Stimulated activated CD8-positive, alpha-beta memory T cell treated with anti-CD3 and anti-CD28 coated beads, Interleukin-7, amount 100 ng/mL, for 4 hours (primary cell): ENCODE measurements at regions not wholly inside any gene's neighbourhood (a gene's known extent, or its start where the extent isn't known, plus 50 kb on each side); places are given as distances from the start of the nearest gene placed in this dataset.
"Not testable (repeated sequence)": the region's sequence is repeated elsewhere in the genome, so short reads cannot be mapped to it uniquely, and the experiment has no call there.

Source experiments
- DNase-seq, 2 donors: peaks; one replicate each; pipeline ENCODE4 v3.0.0-alpha.2; 2020; ENCODE audit warnings: low read depth in 2 of 2

- DNase-seq = not testable (repeated sequence)
Observed at GRCh38 chr13:52324831-52325230, 81.1 kb downstream of the THSD1 start.

DNA sequence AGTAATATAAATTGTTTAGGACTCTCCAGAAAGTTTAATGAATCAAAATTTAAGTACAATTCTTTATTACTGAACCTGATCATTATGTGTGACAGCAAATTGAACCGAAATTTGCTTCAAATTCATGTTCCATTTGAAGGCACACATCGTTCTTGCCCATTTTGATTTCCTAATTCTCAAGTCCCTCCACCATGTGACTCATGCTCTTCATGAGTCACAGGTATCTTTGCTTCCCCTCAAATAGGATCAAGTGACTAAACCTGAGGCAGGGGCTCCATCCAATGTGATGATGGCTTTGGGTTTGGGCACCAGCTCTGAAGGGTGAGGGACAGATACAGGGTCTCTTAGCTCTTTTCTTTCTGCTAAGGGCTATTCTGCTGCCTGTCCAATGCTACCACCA lies 86.1 kb downstream of the THSD1 start:
- no peak for DNase-seq

GRCh38 chr13:52309833-52310232 lies 96.1 kb downstream of the THSD1 start:
- not testable (repeated sequence) for DNase-seq

GRCh38 chr13:52306336-52306735 lies 99.6 kb downstream of the THSD1 start:
- not testable (repeated sequence) for DNase-seq

GRCh38 chr13:52303098-52303497 lies 102.9 kb downstream of the THSD1 start:
- DNase-seq = not testable (repeated sequence)

- not testable (repeated sequence) for DNase-seq
Observed at GRCh38 chr13:52302688-52303087, 103.3 kb downstream of the THSD1 start.

- DNase-seq = not testable (repeated sequence)
Observed at GRCh38 chr13:52301810-52302400, 104.1 kb downstream of the THSD1 start.

DNA sequence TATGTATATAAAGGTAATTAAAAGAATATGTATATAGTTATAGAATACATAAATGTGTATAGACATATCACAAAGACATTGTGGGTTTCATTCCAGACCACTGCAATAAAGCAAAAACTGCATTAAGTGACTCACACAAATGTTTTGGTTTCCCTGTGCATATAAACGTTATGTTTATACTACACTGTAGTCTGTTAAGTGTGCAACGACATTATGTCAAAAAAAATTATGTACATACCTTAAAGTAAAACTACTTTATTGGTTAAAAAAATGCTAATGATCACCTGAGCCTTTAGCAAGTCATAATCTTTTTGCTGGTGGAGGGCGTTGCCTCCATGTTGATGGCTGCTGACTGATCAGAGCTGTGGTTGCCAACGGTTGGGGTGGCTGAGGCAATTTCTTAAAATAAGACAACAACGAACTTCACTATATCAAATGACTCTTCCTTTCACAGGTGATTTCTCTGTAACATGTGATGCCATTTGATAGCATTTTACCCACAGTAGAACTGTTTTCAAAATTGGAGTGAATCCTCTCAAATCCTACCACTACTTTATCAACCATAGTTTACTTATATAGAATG lies 107.8 kb downstream of the THSD1 start:
- not testable (repeated sequence) for DNase-seq

GRCh38 chr13:52288891-52289290 lies 117.1 kb downstream of the THSD1 start:
- not testable (repeated sequence) for DNase-seq

GRCh38 chr13:52281387-52281786 lies 122.0 kb upstream of the NEK3 start:
- not testable (repeated sequence) for DNase-seq

- not testable (repeated sequence) for DNase-seq
Observed at GRCh38 chr13:52279408-52279807, 120.0 kb upstream of the NEK3 start.

DNA sequence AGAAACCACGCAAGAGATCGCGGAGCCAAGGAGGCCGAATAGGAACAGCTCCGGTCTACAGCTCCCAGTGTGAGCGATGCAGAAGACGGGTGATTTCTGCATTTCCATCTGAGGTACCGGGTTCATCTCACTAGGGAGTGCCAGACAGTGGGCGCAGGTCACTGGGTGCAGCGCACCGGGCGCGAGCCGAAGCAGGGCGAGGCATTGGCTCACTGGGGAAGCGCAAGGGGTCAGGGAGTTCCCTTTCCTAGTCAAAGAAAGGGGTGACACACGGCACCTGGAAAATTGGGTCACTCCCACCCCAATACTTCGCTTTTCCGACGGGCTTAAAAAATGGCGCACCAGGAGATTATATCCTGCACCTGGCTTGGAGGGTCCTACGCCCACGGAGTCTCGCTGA lies 94.9 kb upstream of the NEK3 start:
- not testable (repeated sequence) for DNase-seq

DNA sequence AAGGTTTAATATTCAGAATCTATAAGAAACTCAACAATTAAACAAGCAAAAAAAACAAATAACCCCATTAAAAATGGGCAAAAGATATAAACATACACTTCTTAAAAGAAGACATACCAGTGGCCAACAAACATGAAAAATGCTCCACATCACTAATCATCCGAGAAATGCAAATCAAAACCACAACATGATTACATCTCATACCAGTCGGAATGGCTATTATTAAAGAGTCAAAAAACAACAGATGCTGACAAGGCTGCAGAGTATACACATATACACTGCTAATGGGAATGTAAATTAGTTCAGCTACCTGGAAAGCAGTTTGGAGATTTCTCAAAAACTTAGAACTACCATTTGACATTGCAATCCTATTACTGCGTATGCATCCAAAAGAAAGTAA lies 81.4 kb upstream of the NEK3 start:
- not testable (repeated sequence) for DNase-seq

- peak; percentile 0 to 6 for DNase-seq
Observed at GRCh38 chr13:52235900-52236595, 76.7 kb upstream of the NEK3 start.

- DNase-seq = not testable (repeated sequence)
Observed at GRCh38 chr13:52234928-52235327, 75.5 kb upstream of the NEK3 start.

DNA sequence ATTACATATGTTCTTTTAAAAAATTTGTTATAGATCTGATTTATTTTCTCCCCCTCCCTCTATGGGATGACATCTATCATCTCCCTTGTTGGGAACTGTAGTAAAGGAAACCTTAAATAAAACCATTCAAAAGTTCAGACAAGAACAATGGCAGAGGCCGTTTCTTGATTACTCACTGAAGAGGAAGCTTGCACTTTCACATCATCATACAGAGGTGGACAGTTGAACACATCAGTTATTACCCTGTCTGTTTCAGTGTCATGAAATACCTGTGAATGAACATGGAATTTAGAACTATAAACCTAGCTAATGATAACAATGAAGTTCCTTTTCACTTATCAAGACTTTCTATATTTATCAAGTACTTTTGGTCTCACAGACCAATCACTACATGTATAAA lies 63.7 kb upstream of the NEK3 start:
- not testable (repeated sequence) for DNase-seq

GRCh38 chr13:52213920-52214319 lies 54.5 kb upstream of the NEK3 start:
- DNase-seq = not testable (repeated sequence)

GRCh38 chr13:52212886-52213285 lies 53.5 kb upstream of the NEK3 start:
- not testable (repeated sequence) for DNase-seq

DNA sequence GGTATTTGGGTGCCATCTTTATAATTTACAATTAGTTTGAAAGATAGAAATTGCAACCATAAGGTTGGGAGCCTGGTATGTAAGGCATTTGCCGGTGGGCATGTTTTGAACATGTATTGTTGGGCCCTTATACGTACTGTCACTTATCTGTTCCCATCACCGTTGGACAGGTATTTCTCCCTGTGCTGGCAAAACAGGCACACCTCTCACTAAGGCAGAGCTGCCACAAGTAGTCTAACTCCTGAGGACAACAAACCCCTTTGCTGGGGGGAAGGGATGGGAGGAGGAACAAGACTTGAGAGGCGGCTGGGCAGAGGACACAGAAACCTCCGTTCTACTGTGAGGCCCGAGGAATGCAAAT lies 52.0 kb upstream of the NEK3 start:
- DNase-seq = not testable (repeated sequence)

DNA sequence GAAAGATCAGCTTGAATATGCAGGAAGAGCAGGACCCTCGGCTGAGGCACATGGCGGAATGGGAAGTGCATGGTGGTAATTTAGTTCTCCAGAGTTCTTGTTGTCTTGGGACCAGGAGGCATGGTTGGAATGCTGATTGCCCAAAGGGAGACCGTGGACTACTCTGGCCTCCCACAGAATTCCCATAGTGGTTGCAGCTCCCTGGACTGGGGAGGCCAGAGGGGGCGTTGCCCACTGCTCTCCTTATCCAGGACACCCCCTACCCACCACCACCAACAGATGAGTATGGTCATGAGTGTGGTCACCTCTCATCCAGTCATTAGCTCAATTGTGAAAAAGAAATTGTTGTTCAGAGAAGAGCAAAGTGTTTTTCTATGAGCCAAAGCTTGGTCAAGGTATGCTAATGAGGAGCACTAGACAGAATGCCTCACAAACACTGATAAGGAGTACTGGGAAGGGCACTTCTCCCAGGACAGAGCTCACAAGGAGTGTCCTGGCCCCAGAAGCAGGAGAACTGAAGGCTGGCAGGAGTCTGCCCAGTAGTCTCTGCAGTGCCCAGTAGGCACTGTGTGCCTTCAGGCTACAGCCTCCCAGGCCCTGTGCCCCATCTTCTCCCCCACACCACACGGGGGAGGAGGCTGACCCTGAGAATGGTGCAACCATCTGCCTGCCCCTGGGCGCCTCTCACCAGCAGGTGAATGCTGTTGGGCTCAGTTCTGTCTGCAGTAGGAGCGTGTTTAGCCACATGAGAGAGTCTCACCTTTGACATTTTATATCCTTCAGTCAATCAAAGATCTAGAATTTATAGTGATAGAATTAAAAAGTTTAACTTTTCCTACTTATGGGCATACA lies 51.4 kb upstream of the NEK3 start:
- not testable (repeated sequence) for DNase-seq
